ENCODE measurements at regions not wholly inside any gene's neighbourhood (a gene's known extent, or its start where the extent isn't known, plus 50 kb on each side); places are given as distances from the start of the nearest gene placed in this dataset.
"Not testable (repeated sequence)": the region's sequence is repeated elsewhere in the genome, so short reads cannot be mapped to it uniquely, and the experiment has no call there.

- not testable (repeated sequence) for TF ChIP-seq CTCF (IDR thresholded peaks at IDR 0.05; ENCODE audit: low read depth, low read length, missing input control); REST (IDR thresholded peaks at IDR 0.05); MAX (IDR thresholded peaks at IDR 0.05); EGR1 (IDR thresholded peaks at IDR 0.05; ENCODE audit: low read depth in 2 of 2); HNF4G (IDR thresholded peaks at IDR 0.05); GABPA (IDR thresholded peaks at IDR 0.05 in 1 of 2, conservative IDR thresholded peaks at IDR 0.05 in 1 of 2); RAD21 (IDR thresholded peaks at IDR 0.05); RXRA (IDR thresholded peaks at IDR 0.05); SP1 (IDR thresholded peaks at IDR 0.05); TAF1 (conservative IDR thresholded peaks at IDR 0.05); ATF3 (IDR thresholded peaks at IDR 0.05)
Observed at GRCh38 chr4:11643081-11643480, 214.4 kb upstream of the HS3ST1 start.
